GM18499 (cell line): ENCODE measurements at regions not wholly inside any gene's neighbourhood (a gene's known extent, or its start where the extent isn't known, plus 50 kb on each side); places are given as distances from the start of the nearest gene placed in this dataset.
A peak's percentile ranks its signal among the peaks of the same experiment; 100 is the strongest.
"Not testable (repeated sequence)": the region's sequence is repeated elsewhere in the genome, so short reads cannot be mapped to it uniquely, and the experiment has no call there.

Experiments
- ATAC-seq: cut with Tn5 transposase; IDR thresholded peaks from one replicate; pipeline ENCODE4 v1.9.1; 2021; ENCODE audit warnings: moderate number of reproducible peaks; ENCODE audit not compliant: insufficient read depth, unreplicated experiment

DNA sequence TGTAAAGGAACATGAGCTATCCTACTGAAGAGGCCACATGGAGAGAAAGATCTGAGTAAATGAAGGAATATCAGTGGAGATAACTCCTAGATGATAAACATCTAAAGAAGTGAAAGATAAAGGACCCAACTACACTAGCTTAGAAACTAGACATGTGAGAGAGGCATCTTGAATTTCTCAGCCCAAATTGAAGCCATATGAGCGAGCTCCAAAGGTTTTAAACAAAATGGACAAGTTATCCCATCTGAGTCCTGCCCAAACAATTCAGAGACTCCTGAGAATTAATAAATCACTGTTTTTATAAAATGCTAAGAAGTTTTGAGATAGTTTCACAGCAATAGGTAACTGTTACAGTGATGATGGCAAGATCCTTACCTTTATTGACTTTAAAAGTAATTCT, 438.9 kb downstream of the NAV3 start:
- ATAC-seq: no peak

DNA sequence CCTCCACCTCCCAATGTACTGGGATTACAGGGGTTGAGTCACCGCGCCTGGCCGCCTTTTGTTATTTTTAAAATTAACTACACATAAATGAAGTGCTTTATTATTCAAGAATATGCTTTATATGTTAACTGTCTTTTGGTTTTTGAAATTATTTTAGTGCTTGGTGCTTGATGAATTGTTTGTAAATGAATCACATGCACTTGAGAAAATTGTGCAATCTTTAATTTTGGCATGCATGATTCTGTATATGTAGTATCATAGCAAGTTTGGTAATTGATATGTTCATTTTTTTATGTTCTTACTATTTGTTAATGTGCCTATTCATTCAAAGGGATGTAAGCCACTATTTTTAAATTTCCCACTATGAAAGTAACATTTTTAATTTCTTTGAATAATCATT, 440.9 kb downstream of the NAV3 start:
- ATAC-seq: no peak

DNA sequence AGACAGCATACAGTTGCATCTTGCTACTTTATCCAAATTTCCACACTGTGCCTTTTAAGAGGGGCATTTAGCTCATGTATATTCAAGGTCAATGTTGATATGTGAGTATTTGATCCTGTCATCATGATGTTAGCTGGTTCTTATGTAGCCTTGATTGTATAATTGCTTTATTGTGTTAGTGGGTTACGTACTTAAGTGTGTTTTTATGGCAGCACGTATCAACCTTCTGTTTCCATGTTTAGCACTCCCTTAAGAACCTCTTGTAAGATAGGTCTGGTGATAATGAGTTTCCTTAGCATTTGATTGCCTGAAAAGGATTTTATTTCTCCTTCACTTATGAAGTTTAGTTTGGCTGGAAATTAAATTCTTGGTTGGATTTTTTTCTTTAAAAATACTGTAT, 445.2 kb downstream of the NAV3 start:
- no peak for ATAC-seq

DNA sequence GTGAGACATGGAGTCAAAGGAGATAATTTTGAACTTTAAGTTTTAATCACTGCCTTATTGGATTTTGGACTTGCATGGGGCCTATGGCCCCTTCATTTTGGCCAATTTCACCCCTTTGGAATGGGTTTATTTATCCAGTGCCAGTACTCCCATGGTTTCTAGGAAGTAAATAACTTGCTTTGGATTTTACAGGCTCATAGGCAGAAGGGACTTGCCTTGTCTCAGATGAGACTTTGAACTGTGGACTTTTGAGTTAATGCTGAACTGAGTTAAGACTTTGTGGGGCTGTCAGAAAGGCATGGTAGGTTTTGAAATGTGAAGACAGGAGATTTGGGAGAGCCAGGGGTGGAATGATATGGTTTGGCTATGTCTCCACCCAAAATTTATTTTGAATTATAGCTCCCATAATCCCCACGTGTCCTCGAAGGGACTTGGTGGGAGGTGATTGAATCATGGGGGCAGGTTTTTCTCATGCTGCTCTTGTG, 448.1 kb downstream of the NAV3 start:
- no peak for ATAC-seq

DNA sequence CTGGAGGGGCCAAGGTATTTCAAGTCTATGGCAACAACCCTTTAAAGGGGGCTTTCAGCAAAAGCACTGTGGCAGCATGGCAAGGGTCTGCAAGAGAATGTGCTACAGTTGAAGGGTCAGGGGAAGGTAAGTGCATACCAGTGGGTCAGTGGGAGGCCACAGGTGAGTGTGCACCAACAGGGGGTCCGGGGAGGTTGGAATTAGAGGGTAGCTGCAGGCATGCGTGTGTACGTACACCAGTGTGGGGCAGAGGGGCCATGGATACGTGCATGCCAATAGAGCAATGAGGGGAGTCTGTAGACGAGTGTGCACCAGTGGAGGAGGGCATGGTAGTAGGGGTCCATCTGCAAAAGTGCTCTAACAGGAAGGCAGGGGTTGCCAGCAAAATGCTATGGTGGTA, 448.9 kb downstream of the NAV3 start:
- no peak for ATAC-seq

DNA sequence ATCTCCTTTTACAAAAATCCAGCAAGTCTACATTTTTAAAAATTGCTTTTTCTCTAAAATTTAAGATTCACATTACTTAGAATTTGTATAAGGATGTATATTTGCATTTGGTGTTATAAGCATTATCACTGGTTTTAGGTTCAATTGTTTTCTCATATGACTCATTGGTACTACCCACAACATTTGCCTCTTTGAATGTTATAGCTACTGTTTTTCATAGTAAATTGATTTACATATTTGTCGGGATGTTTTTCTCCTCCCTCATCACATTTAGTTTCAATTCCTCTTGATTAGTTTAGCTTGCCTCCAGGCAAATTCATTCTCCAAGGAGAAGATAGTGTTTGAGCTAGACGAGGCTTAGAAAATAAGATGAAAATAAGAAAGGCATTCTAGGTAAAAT, 450.4 kb downstream of the NAV3 start:
- ATAC-seq: peak; percentile 66

DNA sequence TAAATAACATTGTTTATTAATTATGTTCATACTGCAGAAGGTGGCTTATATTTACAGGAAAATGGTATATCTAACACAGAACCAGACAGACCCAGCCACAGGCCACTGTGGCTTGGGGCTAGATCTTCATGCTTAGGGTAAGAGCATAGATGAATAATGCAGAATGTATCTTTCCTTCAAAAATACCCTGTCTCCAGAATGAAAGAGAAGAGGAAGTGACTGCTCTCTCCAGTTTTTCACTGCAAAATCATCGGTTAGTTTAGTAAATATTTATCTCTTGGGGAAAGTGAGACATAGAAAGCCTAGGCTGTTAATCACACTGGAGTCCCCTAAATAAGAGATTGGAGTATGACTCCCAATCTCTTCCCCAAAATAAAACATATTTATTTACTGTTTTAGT, 453.7 kb downstream of the NAV3 start:
- no peak for ATAC-seq

DNA sequence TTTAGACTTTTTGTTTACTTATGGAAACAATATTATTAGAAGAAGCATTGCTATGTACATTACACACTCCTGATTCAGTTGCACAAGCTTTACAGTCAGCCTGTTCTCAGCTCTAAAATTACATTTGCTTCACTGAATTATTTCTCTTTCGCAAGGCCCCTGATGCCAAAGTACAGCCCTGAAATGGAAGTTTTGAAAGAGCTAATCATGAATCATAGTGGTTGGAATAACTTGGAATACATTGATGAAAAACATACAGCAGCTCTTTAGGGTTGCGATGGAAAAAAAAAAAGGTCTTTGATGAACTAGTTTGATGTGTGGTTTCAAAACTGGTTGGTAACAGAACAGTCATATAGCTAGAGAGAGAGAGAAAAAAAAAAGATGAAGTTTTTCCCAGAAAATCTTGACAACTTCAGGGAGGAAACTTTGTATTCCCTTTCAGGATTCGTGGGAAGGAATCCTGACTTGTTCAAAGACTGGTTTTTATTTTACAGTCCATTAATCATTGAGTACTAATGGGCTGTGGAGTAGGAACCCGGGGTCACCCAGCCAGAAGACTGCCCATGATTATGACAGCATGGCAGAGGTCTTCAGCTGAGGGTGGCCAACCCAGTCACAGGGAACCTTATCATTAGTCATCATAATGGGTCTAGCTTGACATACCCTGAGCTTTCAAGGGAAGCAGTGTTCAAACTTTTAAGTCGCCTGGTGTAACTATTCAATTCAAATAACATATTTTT, 460.1 kb downstream of the NAV3 start:
- ATAC-seq: no peak

DNA sequence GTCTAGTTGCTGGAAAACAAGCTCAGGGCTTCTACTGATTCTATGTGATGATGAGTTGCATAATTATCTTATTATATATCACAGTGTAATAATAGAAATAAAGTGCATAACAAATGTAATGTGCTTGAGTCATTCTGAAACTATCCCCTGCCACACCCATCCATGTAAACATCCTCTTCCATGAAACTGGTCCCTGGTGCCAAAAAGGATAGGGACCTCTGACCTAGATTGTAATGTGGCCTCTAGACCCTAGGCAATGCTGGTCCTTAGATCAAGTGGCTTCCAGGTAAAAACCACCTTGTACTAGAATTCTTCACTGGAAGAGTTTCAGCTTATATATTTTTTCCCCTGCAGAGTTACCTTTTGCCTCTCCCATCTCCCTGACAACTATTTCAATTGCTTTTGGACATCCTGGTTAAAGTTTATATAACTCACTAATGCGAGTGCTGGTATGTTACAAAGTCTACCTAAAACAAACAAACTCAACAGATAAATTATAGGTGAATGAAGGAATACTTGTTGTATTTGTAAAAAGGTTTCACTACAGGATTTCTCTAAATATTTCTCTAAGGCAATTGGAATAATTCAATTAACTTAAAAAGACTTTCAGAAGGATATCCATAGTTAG, 462.5 kb downstream of the NAV3 start:
- ATAC-seq: no peak

DNA sequence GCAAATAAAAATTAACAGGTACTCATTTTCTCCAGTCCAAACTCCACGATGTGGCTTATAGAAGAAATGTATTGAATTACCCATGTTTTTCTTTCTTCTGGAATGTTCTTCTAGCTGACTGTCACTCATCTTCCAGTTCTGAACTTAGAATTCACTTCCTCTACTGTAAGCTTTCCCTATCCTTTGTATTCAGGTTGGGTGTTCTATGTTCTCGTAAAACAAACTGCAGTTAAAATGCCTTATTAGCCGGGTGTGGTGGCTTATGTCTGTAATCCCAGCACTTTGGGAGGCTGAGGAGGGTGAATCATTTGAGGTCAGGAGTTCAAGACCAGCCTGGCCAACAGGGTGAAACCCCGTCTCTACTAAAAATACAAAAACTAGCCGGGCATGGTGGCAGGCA, 470.6 kb downstream of the NAV3 start:
- not testable (repeated sequence) for ATAC-seq

DNA sequence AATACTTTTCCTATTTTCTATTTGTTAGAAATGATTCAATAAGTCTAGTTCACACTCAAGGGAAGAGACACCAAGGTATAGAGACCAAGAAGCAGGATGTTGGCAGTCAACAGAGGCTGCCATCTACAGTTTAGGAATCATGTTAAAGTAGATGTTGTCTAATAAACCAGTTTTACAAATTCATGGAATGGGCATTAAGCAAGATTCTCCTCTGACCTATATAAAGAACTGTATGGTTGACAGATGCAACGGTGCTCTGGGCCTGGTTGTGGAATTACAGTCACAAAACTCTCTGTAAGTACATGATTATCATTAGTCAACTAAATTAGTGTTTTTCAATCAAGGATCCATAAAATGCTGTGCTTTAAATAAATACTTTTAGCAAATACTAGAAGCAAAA, 475.1 kb downstream of the NAV3 start:
- no peak for ATAC-seq

DNA sequence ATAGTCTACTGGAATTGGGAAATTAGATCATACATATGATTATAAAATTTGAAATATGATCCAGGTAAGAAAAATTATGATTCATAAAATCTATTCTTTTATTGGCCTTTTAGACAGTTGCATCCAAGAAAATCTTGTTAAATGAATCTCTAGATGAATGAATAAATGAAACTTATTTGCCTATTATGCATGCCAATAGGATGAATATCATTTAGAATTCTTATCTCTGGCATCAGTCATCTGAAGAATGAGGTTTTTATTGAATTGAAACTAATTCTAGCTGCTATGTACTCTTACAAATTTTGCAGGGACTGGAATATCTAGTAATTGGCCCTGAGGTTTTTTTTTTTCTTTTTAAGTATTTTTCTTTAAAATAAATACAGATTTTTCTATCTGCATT, 475.5 kb downstream of the NAV3 start:
- ATAC-seq: no peak

DNA sequence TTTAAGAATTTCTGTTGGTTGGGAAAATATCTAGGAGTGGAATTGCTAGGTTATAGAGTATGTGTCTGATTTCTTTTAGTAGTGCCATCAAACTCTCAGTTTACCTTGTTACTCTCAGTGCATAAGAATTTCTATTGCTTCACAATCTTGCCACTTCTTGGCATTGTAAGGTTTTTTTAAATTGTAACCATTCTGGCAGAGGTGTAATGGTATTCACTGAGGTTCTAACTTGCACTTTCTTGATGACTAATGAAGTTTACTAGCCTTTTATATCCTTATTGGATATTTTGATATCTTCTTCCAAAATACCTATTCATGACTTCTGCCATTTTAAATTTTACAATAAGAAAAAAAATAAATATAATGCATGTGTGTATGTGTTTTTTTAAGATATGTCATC, 478.0 kb downstream of the NAV3 start:
- no peak for ATAC-seq

DNA sequence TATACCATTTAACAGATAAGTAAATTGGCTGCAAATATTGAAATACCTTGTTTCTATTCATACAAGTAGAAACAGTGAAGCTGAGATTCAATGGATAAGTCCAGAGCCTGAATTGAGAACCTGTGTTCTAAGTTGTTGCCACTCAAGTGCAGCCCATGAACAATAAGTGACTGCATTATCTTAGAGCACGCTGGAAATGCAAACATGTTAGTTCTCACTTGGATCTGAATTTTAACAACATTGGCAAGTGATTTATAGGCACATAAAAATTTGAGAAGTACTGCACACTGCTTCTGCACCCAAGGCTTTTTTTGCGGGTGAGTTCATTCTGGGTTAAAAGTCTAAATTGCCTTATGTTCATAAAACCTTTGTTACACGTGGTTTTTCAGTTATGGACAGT, 484.3 kb downstream of the NAV3 start:
- no peak for ATAC-seq

DNA sequence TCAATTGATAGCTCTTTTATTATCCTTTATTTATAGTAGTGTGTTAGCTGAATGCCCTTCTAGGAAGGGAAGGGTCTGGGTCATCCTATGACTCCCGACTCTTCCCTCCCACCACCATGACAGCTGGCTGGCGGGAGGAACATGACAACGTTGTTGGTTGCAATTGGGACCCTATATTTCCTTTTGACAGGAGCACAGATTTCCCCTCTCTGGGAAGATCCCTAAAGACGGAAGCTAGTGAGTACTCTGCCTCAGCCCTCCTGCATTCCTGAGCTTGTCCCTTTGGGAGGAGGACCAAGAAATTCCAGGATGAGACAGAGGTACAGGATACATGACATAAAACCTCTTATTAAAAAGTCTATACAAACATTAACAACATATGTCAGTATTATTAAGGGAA, 485.4 kb downstream of the NAV3 start:
- no peak for ATAC-seq

DNA sequence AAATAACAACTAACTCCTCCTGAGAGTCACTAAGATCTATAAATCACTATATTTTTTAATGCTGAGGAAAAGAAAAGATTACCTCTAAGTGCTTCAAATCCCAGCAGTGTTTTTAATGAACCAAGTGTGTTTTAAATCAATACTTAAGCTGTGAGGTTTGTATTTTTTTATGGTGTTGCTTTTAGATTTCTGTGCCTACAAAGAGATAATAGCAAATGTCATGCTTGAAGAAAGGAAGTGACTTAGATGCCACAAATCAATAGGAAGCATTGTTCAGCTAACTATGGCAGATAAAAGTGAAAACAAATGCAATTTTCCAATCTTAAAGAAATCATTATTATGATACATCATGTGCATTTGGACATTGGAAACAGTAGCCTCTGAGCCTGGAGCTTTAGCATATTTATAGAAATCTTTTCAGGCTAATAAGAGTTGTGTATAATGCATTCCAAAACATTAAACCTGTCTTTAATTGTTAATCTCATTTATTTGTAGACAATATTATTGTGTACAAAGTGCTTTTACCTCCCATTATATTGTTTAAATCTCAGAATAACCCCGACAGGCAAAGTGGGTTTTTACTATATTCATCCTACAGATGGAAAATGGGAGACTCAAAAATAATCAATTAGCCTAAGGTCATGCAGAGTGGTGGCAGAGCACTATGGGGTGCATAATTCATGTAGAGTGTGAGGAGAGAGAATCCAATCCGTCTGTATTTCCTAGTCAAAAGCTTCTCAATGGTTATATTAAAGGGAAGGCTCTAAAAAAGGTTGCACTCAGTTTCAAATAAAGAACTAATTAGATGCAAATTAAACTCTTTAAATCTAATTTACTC, 486.2 kb downstream of the NAV3 start:
- ATAC-seq: no peak

DNA sequence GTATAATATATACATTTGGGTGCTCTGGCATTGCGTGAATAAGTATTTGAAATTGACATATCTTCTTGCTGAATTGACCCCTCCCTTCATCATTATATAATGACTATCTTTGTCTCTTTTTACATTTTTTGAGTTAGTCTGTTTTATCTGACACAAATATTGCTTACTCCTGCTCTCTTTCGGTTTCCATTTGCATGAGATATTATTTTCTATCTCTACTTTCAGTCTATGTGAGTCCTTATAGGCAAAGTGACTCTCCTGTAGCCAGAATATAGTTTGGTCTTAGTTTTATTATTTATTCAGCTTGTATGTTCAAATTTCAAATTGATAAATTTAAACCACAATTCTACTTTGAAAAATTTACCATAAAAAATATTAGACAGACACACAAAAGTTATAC, 491.0 kb downstream of the NAV3 start:
- ATAC-seq: no peak

DNA sequence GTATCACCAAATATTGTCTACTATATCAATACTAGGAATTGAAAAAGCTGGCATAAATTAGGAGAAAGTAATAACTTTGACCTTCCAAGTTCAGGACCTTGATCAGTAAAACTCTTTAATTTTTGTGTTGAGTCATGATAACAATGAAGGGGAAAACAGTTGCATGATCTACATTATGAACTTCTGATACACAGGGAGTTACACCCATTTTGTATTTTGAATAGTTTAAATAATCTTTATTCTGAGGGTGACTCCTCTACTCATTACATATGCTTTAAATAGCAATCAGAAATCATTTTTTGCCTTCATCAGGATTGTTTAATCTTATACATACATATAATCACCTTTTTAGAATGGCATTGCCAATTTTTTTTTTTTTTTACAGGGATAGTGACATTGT, 492.5 kb downstream of the NAV3 start:
- ATAC-seq: no peak

DNA sequence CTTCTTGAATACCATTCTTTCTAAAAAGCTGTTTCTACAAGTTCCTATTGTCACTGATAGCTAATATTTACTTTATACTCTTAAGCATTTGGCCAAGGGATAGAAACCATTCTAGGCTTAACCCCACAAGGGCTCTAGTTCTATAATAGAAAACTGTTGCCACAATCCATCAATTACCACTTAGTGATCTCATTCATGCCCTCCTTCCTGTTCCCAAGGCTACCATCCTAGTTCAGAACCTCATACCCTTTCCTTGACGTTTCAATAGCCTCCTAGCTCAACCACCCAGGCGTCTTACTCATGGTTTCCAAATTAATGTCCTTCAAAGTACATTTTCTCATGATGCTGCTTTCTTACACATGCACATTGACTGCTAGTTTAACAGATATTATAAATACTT, 493.5 kb downstream of the NAV3 start:
- no peak for ATAC-seq

DNA sequence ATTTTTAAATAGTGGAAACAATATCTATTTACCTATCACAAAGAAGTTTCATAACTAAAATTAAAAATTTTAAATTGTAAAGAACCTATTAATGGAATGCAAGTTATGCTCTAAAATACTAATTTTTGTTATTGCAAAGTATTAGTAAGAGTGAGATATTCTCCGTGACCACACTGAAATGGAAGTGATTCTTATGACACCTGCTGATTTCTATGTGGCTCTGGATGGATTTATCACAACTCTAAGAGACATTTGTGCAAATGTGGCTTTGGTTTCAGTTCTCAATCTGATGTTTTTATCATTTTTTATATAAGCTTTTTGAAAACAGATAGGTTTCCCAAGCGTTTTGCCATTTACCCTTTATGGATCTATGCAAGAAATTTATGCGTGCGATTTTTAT, 497.8 kb downstream of the NAV3 start:
- no peak for ATAC-seq

DNA sequence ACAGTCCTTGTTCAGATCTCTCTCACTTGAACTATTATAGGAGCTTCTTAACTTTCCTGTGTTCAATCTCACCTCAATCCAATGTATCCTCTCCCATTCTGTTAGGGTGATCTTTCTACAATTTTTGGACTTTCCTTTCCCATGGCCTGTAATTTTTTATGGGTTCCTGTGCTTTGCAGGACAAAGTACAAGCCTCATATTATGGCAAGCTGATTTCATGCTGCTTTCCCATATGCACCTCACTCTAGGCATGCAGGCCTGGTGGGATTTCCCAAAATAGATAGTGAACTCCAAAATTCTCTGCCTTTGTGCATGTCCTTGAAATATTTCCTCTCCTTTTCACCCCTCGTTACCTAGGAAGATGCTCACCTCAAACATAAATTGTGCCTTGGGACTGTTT, 499.4 kb downstream of the NAV3 start:
- ATAC-seq: no peak
